ENCODE measurements at regions not wholly inside any gene's neighbourhood (a gene's known extent, or its start where the extent isn't known, plus 50 kb on each side); places are given as distances from the start of the nearest gene placed in this dataset.
"Not testable (repeated sequence)": the region's sequence is repeated elsewhere in the genome, so short reads cannot be mapped to it uniquely, and the experiment has no call there.

- no peak for DNase-seq
Measured at GRCh38 chr10:3935933-3936359, 150.9 kb upstream of the KLF6 start.

GRCh38 chr10:3935141-3935540 is 150.1 kb upstream of the KLF6 start:
- no peak for DNase-seq

GRCh38 chr10:3933733-3934132 is 148.7 kb upstream of the KLF6 start:
- DNase-seq = no peak

GRCh38 chr10:3932597-3933375 is 147.8 kb upstream of the KLF6 start:
- DNase-seq = no peak

- DNase-seq = no peak
Measured at GRCh38 chr10:3931901-3932300, 146.9 kb upstream of the KLF6 start.

GRCh38 chr10:3931224-3931623 is 146.2 kb upstream of the KLF6 start:
- DNase-seq = no peak

GRCh38 chr10:3928569-3928968 is 143.6 kb upstream of the KLF6 start:
- DNase-seq = no peak

GRCh38 chr10:3928078-3928477 is 143.1 kb upstream of the KLF6 start:
- DNase-seq = no peak

GRCh38 chr10:3926675-3927525 is 141.9 kb upstream of the KLF6 start:
- no peak for DNase-seq

- no peak for DNase-seq
Measured at GRCh38 chr10:3926258-3926657, 141.2 kb upstream of the KLF6 start.

GRCh38 chr10:3925184-3925583 is 140.2 kb upstream of the KLF6 start:
- no peak for DNase-seq

- DNase-seq = no peak
Measured at GRCh38 chr10:3924344-3924743, 139.3 kb upstream of the KLF6 start.

- DNase-seq = no peak
Measured at GRCh38 chr10:3923033-3923432, 138.0 kb upstream of the KLF6 start.

GRCh38 chr10:3919709-3920308 is 134.8 kb upstream of the KLF6 start:
- DNase-seq = no peak

- DNase-seq = not testable (repeated sequence)
Measured at GRCh38 chr10:3917392-3917791, 132.4 kb upstream of the KLF6 start.

- DNase-seq = no peak
Measured at GRCh38 chr10:3914733-3915132, 129.7 kb upstream of the KLF6 start.

GRCh38 chr10:3911713-3912442 is 126.9 kb upstream of the KLF6 start:
- DNase-seq = no peak

GRCh38 chr10:3911241-3911640 is 126.2 kb upstream of the KLF6 start:
- DNase-seq = no peak

- no peak for DNase-seq
Measured at GRCh38 chr10:3909339-3909738, 124.3 kb upstream of the KLF6 start.

GRCh38 chr10:3908183-3908582 is 123.2 kb upstream of the KLF6 start:
- DNase-seq = no peak

GRCh38 chr10:3907514-3907913 is 122.5 kb upstream of the KLF6 start:
- no peak for DNase-seq

GRCh38 chr10:3906511-3907111 is 121.6 kb upstream of the KLF6 start:
- no peak for DNase-seq

Measured in AML-193 (cell line).